HG02759 (cell line): ENCODE measurements at regions not wholly inside any gene's neighbourhood (a gene's known extent, or its start where the extent isn't known, plus 50 kb on each side); places are given as distances from the start of the nearest gene placed in this dataset.
"Not testable (repeated sequence)": the region's sequence is repeated elsewhere in the genome, so short reads cannot be mapped to it uniquely, and the experiment has no call there.

Source experiments
- ATAC-seq: cut with Tn5 transposase; IDR thresholded peaks from one replicate; pipeline ENCODE4 v1.9.1; 2021; ENCODE audit warnings: mild to moderate bottlenecking, moderate library complexity; ENCODE audit not compliant: unreplicated experiment

- no peak for ATAC-seq
Measured at GRCh38 chr12:67531501-67531900, 117.0 kb upstream of the DYRK2 start.

DNA sequence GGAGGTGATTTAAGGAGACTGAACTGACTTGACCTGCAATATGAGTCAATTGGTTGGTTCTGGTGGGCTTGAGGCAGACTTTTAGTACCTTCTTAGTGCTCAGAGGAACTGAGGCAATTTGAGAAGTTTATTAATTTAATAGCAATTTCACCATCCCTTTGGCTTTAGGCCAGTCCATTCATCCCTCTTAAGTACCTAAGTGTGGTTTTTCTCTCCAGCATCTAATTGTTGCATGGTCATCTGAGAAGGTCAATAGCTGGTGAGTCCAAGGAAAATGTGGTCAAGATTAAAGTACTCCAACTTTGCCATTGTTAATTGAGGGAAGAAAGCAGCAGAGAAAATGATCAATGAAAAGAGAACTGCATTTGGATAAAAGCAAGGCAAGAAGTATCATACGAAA lies 115.4 kb upstream of the DYRK2 start:
- no peak for ATAC-seq

DNA sequence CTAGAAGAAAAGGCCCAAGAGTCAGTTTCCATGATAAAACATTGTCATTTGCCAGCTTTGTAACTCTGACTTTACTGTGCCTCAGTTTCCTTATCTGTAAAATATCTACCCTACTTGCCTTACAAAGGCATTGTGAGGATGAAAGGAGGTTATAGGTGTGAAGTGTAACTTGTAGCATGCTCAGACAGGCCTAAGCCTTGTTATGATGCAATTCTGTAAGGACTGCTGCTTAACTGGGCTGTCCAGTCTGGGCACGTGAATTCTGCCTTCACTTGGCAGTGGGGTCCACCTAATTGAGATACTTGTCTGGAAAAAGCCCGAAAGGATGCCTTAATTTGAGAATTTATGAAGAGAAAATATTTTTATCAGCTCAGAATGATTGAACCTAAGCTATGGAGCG lies 114.5 kb upstream of the DYRK2 start:
- ATAC-seq: no peak

DNA sequence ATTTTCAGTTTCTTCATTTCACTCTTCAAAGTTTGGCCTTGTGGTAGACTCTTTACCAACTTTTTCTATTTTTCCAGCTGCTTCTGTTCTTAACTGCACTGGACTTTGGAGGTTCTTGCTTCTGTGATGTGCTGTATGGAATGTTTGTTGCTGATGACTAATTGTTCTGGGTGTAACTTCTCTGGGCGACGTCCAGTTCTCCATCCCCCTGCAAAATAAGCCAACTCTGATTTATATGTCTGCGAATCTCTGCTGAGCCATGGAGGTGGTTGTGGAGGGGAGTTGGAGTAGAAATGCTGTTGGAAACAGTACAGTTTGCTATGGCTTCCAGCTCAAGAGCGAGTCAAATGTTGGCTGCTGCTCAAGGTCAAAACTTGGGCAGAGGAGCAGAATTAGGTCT lies 113.9 kb upstream of the DYRK2 start:
- ATAC-seq: no peak

GRCh38 chr12:67535176-67535575 lies 113.4 kb upstream of the DYRK2 start:
- ATAC-seq: no peak

- no peak for ATAC-seq
Measured at GRCh38 chr12:67535971-67536370, 112.6 kb upstream of the DYRK2 start.

DNA sequence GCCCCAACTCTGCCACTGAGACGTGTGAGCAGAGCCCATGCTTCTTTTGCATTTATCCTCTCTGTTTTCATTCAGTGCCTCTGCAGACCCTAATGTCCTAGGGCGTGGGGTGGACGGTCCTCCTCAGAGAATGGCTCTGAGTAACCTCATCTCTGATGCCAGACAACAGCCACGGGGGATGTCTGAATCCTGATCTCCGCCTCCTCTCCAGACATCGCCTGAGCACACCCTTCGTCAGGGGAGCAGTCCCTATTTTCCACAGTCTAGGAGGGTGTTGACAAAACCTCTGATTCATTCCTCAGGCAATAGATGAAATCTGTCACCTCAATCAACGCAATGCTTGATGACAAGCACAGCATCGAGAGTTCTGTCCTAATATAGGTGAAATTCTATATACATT lies 109.2 kb upstream of the DYRK2 start:
- ATAC-seq: no peak

DNA sequence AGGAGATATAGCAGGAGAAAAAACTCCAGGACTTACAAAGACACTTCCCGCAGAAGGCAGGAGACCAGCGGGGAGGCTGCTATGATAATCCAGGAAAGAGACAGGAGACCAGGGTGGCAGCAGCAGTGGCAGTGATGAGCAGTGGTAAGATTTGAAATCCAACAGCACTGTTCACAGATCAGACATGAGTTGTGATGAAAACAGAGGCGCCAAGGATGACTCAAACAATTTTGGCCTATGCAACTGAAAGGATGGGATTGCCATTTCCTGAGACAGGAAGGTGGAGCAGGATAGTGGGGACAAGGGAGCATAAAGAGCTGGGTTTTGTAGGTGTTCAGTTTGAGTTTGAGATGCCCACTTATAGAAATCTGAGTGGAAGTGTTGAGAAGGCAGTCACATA lies 108.6 kb upstream of the DYRK2 start:
- no peak for ATAC-seq

- no peak for ATAC-seq
Measured at GRCh38 chr12:67540920-67541624, 107.5 kb upstream of the DYRK2 start.

- ATAC-seq: no peak
Measured at GRCh38 chr12:67541625-67541991, 106.9 kb upstream of the DYRK2 start.

GRCh38 chr12:67543021-67543770 lies 105.3 kb upstream of the DYRK2 start:
- no peak for ATAC-seq

DNA sequence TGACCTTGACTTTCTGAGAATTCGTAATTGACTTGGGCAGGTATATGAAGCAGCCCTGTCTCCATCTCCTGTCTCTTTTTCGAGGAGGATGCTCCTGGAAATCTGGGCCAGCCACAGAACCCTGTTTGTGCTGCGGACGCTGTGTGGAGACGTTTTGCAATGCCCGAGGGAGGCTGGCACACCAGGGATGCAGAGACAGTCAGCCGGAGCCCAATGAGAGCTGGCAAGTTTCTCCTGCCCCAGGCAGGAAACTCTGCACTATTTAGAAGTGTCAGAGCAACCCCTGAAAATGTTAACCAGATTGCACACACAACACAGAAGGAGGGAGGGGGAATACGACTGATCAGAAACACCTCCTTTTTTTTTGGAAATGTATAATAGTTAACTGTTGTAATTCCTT lies 103.2 kb upstream of the DYRK2 start:
- ATAC-seq: no peak

- ATAC-seq: no peak
Measured at GRCh38 chr12:67546746-67547145, 101.8 kb upstream of the DYRK2 start.

- ATAC-seq: not testable (repeated sequence)
Measured at GRCh38 chr12:67555075-67555717, 93.3 kb upstream of the DYRK2 start.

DNA sequence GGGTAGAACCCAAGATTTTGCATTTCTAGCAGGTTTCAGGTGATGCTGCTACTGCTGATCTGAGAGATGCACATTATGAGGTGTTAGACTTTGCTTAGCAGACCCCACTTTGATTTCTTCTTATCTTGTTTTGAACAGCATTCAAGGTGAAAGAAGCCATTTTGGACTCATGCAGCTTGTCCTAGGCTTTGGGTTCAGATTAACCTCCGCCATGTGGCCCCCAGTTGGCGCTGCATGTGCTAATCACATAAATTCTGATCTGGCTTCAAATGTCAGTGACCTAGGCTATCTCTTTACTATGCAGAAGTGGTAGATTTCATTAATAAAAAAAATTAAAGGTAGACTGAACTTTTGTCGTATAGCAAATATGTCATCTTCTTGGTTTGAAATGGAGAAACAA lies 89.8 kb upstream of the DYRK2 start:
- no peak for ATAC-seq

- ATAC-seq: no peak
Measured at GRCh38 chr12:67559751-67560150, 88.8 kb upstream of the DYRK2 start.

GRCh38 chr12:67562513-67563287 lies 85.8 kb upstream of the DYRK2 start:
- ATAC-seq: no peak

GRCh38 chr12:67568055-67568454 lies 80.5 kb upstream of the DYRK2 start:
- no peak for ATAC-seq

DNA sequence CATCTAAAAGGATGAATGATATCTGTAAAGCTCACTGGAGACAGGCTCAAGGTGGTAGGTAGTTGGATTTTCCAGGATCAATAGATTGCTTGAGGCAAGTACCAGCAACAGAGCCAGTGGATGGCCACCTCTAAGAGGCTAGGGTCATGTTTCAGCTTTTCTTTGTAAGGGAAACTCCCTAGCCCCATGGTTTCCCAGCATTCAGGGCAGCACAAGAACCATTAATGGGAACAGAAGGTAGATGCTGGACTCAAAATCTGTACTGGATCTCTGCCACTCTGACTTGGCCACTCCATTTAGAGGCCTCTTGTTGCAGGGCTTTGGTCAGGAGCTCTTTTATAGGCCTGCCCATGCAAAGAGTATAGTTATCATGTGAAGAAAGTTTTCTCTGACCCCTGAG lies 76.1 kb upstream of the DYRK2 start:
- no peak for ATAC-seq

DNA sequence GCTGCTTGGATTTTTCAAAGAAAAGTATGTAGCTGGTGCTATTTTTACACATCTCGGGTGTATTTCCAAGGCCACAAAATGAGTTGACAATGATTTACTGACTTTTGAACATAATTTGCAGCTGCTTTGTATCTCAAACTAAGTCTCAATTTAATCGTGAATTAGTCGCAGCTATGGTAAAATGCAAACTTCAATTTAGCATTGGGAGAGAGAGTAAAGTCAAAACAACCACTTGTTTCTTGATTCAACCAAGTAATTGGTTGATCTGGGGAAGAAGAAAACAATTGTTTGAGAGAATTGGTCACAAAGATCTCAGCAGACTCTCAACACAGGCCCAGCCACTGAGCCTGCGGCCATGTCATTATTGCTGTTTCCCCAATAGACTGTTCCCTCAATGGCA lies 75.0 kb upstream of the DYRK2 start:
- no peak for ATAC-seq

GRCh38 chr12:67578976-67579661 lies 69.4 kb upstream of the DYRK2 start:
- ATAC-seq: no peak
